SIG-M5 treated with dmso at 0.1 percent for 504 hours (cell line): ENCODE measurements at regions not wholly inside any gene's neighbourhood (a gene's known extent, or its start where the extent isn't known, plus 50 kb on each side); places are given as distances from the start of the nearest gene placed in this dataset.

Experiments
- DNase-seq: peaks from one replicate; lab custom pipeline; 2025; ENCODE audit not compliant: unreplicated experiment; lab: John Stamatoyannopoulos, UW

- DNase-seq = no peak
These were observed 67.7 kb downstream of the AKR1B1 start for GRCh38 chr7:134391223-134391622.

- no peak for DNase-seq
These were observed 70.4 kb downstream of the AKR1B1 start for GRCh38 chr7:134388336-134389019.

- DNase-seq = no peak
These were observed 61.8 kb upstream of the SLC35B4 start for GRCh38 chr7:134378562-134378961.

DNA sequence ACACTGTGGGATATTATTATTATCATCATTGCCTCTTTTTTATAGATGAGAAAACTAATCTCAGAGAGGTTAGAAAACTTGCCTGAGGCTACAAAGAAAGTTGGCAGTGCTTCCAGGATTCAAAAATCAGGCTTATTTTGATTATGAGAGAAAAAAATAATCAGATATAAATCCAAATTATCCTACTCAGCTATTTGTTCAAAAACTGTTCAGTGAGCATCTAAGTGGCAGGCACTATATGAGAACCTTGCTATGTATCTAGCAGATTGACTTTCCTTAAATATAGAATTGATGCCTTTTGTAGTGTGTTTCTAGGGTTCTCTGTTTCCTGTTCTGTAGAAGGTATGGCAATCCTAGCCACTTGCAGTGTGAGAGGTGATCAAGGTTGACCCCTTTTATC lies 60.0 kb upstream of the SLC35B4 start:
- no peak for DNase-seq

DNA sequence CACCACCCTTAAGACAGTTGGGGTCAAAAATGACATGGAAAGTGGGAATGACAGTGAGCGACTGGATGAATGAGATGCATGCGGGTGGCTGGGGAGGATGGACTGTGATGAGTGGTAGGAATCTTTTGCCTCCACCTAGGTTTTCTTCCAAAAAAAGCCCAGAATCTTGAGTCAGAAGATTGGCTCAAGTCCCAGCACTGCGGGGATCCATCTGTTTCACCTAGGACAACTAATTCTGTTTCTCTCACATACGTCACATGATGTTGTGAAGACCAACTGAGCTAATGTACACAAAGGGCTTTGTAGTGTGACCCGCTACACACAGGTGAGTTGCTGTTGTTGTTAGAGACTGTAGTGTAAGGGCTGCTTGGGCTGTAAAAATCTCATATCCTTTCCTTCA lies 58.5 kb upstream of the SLC35B4 start:
- DNase-seq = no peak

DNA sequence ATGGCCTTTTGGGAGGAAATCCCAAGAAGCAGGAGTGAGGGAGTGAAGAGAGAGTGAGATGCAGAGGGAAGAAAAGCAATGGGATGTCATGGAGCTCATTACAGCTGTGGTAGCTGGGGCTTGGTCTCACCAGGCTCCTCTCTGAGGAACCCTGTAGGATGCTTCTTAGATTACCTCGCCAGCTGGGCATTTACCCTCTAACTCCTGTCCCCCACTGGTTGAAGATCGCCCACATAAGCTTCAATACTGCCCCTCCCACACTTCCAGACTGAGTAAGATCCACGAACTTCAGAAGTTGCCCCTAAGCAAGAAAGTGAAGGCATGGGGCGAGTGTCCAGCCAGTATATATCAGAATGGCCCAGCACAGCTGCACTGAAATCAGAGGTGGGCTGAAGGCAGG lies 58.1 kb upstream of the SLC35B4 start:
- DNase-seq = no peak

DNA sequence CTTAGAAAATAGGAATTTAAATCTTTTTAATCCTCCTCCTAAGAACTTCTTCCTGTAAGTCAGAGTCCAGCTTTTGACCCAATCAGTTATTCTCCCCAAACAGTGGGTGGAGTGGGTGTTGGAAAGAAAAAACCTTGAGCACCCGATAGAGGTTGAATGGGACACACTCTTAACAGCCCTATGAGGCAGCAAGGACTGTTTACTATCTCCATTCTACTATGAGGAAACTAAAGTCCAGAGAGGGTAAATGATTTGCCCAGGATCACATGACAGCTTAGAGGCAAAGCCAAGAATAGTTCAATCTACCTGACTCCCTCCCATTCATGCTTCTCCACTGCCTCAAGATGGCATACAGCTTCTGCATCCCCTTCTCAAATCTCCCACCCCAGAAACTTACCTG lies 57.6 kb upstream of the SLC35B4 start:
- no peak for DNase-seq

- no peak for DNase-seq
These were observed 56.1 kb upstream of the SLC35B4 start for GRCh38 chr7:134372858-134373257.

DNA sequence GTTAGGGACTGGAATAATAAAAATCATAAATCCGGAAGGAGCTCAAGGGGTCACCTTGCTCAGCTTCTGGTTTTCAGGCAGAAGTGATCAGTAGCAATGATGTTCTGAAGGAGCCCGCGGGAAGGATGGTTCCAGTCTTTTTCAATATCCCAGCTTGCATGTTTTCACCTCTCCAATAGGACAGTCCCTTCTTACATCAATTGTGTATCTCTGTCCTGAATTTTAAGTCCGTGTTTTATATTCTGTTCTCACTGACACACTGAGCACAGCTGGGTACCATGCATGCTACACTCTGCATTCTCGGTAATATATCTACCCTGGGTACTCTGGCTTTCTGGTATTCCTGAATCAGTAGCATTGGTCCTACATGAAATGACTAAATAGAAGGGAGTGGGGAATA lies 55.2 kb upstream of the SLC35B4 start:
- no peak for DNase-seq

GRCh38 chr7:134371536-134371935 lies 54.8 kb upstream of the SLC35B4 start:
- DNase-seq = no peak

DNA sequence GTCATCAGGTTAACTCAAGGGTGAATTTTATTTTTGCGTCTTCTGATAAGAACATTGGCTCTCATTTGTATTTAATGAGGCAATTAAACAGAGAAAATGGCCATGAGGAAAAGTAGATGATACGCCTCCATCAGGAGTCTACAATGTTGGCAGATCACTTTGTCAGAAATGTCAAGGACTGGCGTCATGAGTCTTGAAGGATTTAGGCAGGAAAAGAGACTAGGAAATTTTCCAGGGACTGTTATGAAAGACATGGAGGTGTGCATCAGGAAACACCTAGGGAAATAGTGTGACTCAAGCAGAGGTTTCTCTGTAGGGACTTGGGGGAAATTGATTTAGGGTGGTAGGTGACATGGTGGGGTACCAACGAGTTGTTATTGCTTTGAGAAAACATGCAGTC lies 53.4 kb upstream of the SLC35B4 start:
- DNase-seq = no peak

GRCh38 chr7:134368851-134369544 lies 52.3 kb upstream of the SLC35B4 start:
- DNase-seq = peak; percentile 42

GRCh38 chr7:134367956-134368749 lies 51.4 kb upstream of the SLC35B4 start:
- no peak for DNase-seq
